ENCODE measurements at regions not wholly inside any gene's neighbourhood (a gene's known extent, or its start where the extent isn't known, plus 50 kb on each side); places are given as distances from the start of the nearest gene placed in this dataset.

GRCh38 chr13:90420683-90421082 is 926.8 kb upstream of the MIR17HG start:
- Histone ChIP-seq H3K9me3 (ENCODE audit: control insufficient read depth, insufficient read depth, low read length) (no peaks in the 10 kb centered on the region), H3K27ac (ENCODE audit: low read depth, low read length) (no peak overlapping the region), H3K27me3 (ENCODE audit: control insufficient read depth, insufficient read depth, low read length) (no peaks in the 10 kb centered on the region), H3K4me3 (ENCODE audit: low read depth, low read length) (no peak overlapping the region)
- peak; percentile 27; the same call in 1 of the 2 replicates for TF ChIP-seq CTCF (IDR thresholded peaks at IDR 0.05; ENCODE audit: low read depth, low read length)
- POLR2A ChIA-PET, result no interaction called here
- CTCF ChIA-PET, result interaction anchor here (0.8 kb wide), 1 partner anchor 447 kb away, joined by 3 read pairs; no protein-coding TSS in a partner anchor
- DNase-seq (ENCODE audit: low read depth, low spot score), result no peak

- CTCF ChIA-PET, result no interaction called here
These were observed 919.9 kb upstream of the MIR17HG start for GRCh38 chr13:90427322-90428272.

GRCh38 chr13:90428522-90429210 is 918.8 kb upstream of the MIR17HG start:
- H3K27ac ChIP-seq (ENCODE audit: low read depth, low read length), result no peak overlapping the region
- no peak for DNase-seq (ENCODE audit: low read depth, low spot score)
- ChIA-PET POLR2A (no interaction called here), CTCF (no interaction called here)
- no peaks in the 10 kb centered on the region for H3K9me3 ChIP-seq (ENCODE audit: control insufficient read depth, insufficient read depth, low read length)
- TF ChIP-seq CTCF (IDR thresholded peaks at IDR 0.05; ENCODE audit: low read depth, low read length), result no peak
- no peaks in the 10 kb centered on the region for H3K27me3 ChIP-seq (ENCODE audit: control insufficient read depth, insufficient read depth, low read length)
- H3K4me3 ChIP-seq (ENCODE audit: low read depth, low read length), result no peak overlapping the region

More at GRCh38 chr13:90427322-90428272, 919.9 kb upstream of the MIR17HG start:
- no peak for DNase-seq (ENCODE audit: low read depth, low spot score)
- no peak for TF ChIP-seq CTCF (IDR thresholded peaks at IDR 0.05; ENCODE audit: low read depth, low read length)
- H3K4me3 ChIP-seq (ENCODE audit: low read depth, low read length), result no peak overlapping the region
- H3K27me3 ChIP-seq (ENCODE audit: control insufficient read depth, insufficient read depth, low read length), result no peaks in the 10 kb centered on the region
- POLR2A ChIA-PET, result no interaction called here
- H3K27ac ChIP-seq (ENCODE audit: low read depth, low read length), result no peak overlapping the region
- no peaks in the 10 kb centered on the region for H3K9me3 ChIP-seq (ENCODE audit: control insufficient read depth, insufficient read depth, low read length)

GRCh38 chr13:90430127-90430526 is 917.4 kb upstream of the MIR17HG start:
- CTCF ChIA-PET, result no interaction called here
- no peaks in the 10 kb centered on the region for H3K27me3 ChIP-seq (ENCODE audit: control insufficient read depth, insufficient read depth, low read length)
- H3K4me3 ChIP-seq (ENCODE audit: low read depth, low read length), result no peak overlapping the region
- DNase-seq (ENCODE audit: low read depth, low spot score), result no peak
- no peak for TF ChIP-seq CTCF (IDR thresholded peaks at IDR 0.05; ENCODE audit: low read depth, low read length)
- H3K27ac ChIP-seq (ENCODE audit: low read depth, low read length), result no peak overlapping the region
- H3K9me3 ChIP-seq (ENCODE audit: control insufficient read depth, insufficient read depth, low read length), result no peaks in the 10 kb centered on the region
- POLR2A ChIA-PET, result no interaction called here

- ChIA-PET POLR2A (no interaction called here), CTCF (no interaction called here)
- Histone ChIP-seq H3K9me3 (ENCODE audit: control insufficient read depth, insufficient read depth, low read length) (no peaks in the 10 kb centered on the region), H3K4me3 (ENCODE audit: low read depth, low read length) (no peak overlapping the region), H3K27ac (ENCODE audit: low read depth, low read length) (no peak overlapping the region), H3K27me3 (ENCODE audit: control insufficient read depth, insufficient read depth, low read length) (no peaks in the 10 kb centered on the region)
- no peak for DNase-seq (ENCODE audit: low read depth, low spot score)
- no peak for TF ChIP-seq CTCF (IDR thresholded peaks at IDR 0.05; ENCODE audit: low read depth, low read length)
These were observed 910.8 kb upstream of the MIR17HG start for GRCh38 chr13:90436697-90437096.

Data from AG04450 (cell line).